PC-3 (cell line): ENCODE measurements at regions not wholly inside any gene's neighbourhood (a gene's known extent, or its start where the extent isn't known, plus 50 kb on each side); places are given as distances from the start of the nearest gene placed in this dataset.

Source experiments
- EZH2 ChIP-seq: fragments of 300-600 bp; sonication (generic); IDR thresholded peaks from one replicate; pipeline ENCODE4 v1.6.1; 2017; ENCODE audit warnings: antibody characterized with exemption, mild to moderate bottlenecking, low read length; ENCODE audit not compliant: unreplicated experiment
- TF ChIP-seq, protein P1 (sequence below): fragments of 300-600 bp; sonication (generic); conservative IDR thresholded peaks from 2 replicates; pipeline ENCODE4 v1.5.1; 2017; ENCODE audit warnings: antibody characterized with exemption, low read depth, mild to moderate bottlenecking, low read length

DNA sequence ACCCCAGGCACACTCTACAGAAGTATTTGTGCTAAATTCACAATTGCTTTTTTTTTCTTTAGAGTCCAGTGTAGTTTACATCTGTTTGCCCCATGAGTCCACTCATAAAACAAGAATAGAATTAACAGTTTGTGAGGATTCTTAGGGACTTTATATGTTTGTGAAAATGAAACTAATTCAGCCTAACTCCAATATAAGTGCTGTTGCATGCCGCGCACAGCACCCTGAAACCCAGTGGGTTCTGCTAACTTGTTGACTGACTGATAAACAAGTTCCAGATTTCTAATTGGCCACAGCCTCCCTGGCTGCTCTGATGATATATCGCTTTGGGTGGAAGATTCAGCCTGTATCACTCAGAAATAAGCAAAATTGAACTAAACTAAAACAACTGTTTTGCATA is 561.4 kb downstream of the PKHD1 start:
- TF ChIP-seq, protein P1, sequence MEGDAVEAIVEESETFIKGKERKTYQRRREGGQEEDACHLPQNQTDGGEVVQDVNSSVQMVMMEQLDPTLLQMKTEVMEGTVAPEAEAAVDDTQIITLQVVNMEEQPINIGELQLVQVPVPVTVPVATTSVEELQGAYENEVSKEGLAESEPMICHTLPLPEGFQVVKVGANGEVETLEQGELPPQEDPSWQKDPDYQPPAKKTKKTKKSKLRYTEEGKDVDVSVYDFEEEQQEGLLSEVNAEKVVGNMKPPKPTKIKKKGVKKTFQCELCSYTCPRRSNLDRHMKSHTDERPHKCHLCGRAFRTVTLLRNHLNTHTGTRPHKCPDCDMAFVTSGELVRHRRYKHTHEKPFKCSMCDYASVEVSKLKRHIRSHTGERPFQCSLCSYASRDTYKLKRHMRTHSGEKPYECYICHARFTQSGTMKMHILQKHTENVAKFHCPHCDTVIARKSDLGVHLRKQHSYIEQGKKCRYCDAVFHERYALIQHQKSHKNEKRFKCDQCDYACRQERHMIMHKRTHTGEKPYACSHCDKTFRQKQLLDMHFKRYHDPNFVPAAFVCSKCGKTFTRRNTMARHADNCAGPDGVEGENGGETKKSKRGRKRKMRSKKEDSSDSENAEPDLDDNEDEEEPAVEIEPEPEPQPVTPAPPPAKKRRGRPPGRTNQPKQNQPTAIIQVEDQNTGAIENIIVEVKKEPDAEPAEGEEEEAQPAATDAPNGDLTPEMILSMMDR = no peak
- no peak for TF ChIP-seq EZH2
